DOHH2 (cell line): ENCODE measurements at regions not wholly inside any gene's neighbourhood (a gene's known extent, or its start where the extent isn't known, plus 50 kb on each side); places are given as distances from the start of the nearest gene placed in this dataset.

Experiments used
- EZH2phosphoT487 ChIP-seq: fragments of 200-600 bp; sonication (generic); IDR thresholded peaks from 2 replicates; pipeline ENCODE4 v1.6.1; 2017; ENCODE audit warnings: borderline replicate concordance, mild to moderate bottlenecking, antibody characterized with exemption, low read length, moderate library complexity, mixed read lengths
- TF ChIP-seq, protein P1 (sequence below): fragments of 200-600 bp; sonication (generic); IDR thresholded peaks from one replicate; pipeline ENCODE4 v1.5.1; 2014; ENCODE audit warnings: antibody characterized with exemption, mild to moderate bottlenecking, low read depth, low read length; ENCODE audit not compliant: poor library complexity, severe bottlenecking

DNA sequence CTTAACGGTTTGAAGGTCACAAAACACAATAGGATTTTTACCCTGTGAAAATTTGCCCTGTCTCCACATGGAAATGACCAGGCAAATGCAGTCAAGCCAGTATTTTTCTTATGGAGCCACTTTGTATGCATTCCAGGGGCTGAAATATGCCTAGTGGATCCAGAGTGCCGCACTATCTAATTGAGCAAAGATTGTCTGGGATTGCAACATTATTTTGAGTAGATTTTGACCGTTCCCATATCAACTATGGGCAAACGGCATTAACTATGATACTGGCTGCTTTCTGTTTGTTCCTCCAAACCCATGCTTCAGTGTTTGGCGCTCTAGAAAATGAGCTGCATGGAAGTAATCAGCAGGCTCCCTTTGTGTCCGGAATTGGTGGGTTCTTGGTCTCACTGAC lies 223.0 kb downstream of the BTG1 start:
- TF ChIP-seq, protein P1, sequence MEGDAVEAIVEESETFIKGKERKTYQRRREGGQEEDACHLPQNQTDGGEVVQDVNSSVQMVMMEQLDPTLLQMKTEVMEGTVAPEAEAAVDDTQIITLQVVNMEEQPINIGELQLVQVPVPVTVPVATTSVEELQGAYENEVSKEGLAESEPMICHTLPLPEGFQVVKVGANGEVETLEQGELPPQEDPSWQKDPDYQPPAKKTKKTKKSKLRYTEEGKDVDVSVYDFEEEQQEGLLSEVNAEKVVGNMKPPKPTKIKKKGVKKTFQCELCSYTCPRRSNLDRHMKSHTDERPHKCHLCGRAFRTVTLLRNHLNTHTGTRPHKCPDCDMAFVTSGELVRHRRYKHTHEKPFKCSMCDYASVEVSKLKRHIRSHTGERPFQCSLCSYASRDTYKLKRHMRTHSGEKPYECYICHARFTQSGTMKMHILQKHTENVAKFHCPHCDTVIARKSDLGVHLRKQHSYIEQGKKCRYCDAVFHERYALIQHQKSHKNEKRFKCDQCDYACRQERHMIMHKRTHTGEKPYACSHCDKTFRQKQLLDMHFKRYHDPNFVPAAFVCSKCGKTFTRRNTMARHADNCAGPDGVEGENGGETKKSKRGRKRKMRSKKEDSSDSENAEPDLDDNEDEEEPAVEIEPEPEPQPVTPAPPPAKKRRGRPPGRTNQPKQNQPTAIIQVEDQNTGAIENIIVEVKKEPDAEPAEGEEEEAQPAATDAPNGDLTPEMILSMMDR, result no peak
- no peak for TF ChIP-seq EZH2phosphoT487
